Left lung (tissue), 4 donors: ENCODE measurements at regions not wholly inside any gene's neighbourhood (a gene's known extent, or its start where the extent isn't known, plus 50 kb on each side); places are given as distances from the start of the nearest gene placed in this dataset.

ENCODE experiments used
- ATAC-seq: fragments of 200-7000 bp; cut with Tn5 transposase; one replicate; pipeline ENCODE4 v1.9.1; 2020; ENCODE audit warnings: moderate library complexity
- DNase-seq, 4 donors: peaks; one replicate each; pipeline ENCODE4 v3.0.0-alpha.2; 2013 to 2020
- H3K27ac ChIP-seq, 2 donors: fragments of 200-600 bp; sonication (generic) in 1 of 2; one replicate each; pipeline versions ENCODE4 v1.5.0 to v1.8.0; 2020 to 2021
- H3K27me3 ChIP-seq, 2 donors: fragments of 200-600 bp; sonication (generic) in 1 of 2; one replicate each; pipeline versions ENCODE4 v1.5.0 to v1.8.0; 2020 to 2021
- H3K36me3 ChIP-seq, 2 donors: fragments of 200-600 bp; sonication (generic) in 1 of 2; one replicate each; pipeline versions ENCODE4 v1.5.0 to v1.8.0; 2020 to 2021
- H3K4me1 ChIP-seq, 2 donors: fragments of 200-600 bp; one replicate each; pipeline ENCODE4 v1.8.0; 2021
- H3K4me3 ChIP-seq, 2 donors: fragments of 200-600 bp; sonication (generic) in 1 of 2; one replicate each; pipeline versions ENCODE4 v1.5.0 to v1.8.0; 2020 to 2021; ENCODE audit warnings: mild to moderate bottlenecking in 1 of 2
- H3K9me3 ChIP-seq, 2 donors: fragments of 200-600 bp; sonication (generic) in 1 of 2; one replicate each; pipeline versions ENCODE4 v1.5.0 to v1.8.0; 2020 to 2021
- intact Hi-C, 2 donors: fragments of 100-400 bp; cut with DNase I; formaldehyde crosslinking; loops; one replicate each; pipeline versions ENCODE4 v1.11.2 to v1.14.2; 2022
- TF ChIP-seq, protein P1 (sequence below), 2 donors: fragments of 200-600 bp; sonication (generic) in 1 of 2; IDR thresholded peaks; one replicate each; pipeline versions ENCODE4 v1.5.0 to v1.8.0; 2021; ENCODE audit warnings: antibody characterized with exemption in 2 of 2
- donor health status: DM: no; HTN: yes; CAD: no.
- donor health status: DM: no; HTN: no; CAD: no.

DNA sequence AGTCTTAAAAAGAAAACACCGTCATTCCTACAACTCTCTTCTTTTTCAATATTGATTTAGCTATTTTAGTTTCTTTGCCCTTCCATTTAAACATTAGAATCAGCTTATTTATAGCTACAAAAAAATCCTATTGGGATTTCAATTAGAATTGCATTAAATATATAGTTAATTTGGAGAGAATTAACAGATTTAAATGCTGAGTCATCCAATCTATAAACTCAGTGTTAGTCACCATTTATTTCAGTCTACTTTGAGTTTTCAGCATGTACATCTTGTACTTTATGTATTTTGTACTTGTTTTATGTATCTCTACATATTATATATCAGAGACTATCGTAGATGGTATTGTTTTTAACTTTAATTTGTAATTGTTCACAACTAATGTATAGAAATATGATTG lies 460.0 kb downstream of the KCNH5 start:
- DNase-seq (no peak), ATAC-seq (no peak)
- H3K27me3 ChIP-seq = no peaks in the 10 kb centered on the region
- no peak overlapping the region for H3K27ac ChIP-seq
- peaks cover 0 to 7% of the 10 kb centered on the region in 2 donors for H3K9me3 ChIP-seq
- intact Hi-C loops = no loop called here
- H3K4me1 ChIP-seq = no peaks in the 10 kb centered on the region
- TF ChIP-seq, protein P1, sequence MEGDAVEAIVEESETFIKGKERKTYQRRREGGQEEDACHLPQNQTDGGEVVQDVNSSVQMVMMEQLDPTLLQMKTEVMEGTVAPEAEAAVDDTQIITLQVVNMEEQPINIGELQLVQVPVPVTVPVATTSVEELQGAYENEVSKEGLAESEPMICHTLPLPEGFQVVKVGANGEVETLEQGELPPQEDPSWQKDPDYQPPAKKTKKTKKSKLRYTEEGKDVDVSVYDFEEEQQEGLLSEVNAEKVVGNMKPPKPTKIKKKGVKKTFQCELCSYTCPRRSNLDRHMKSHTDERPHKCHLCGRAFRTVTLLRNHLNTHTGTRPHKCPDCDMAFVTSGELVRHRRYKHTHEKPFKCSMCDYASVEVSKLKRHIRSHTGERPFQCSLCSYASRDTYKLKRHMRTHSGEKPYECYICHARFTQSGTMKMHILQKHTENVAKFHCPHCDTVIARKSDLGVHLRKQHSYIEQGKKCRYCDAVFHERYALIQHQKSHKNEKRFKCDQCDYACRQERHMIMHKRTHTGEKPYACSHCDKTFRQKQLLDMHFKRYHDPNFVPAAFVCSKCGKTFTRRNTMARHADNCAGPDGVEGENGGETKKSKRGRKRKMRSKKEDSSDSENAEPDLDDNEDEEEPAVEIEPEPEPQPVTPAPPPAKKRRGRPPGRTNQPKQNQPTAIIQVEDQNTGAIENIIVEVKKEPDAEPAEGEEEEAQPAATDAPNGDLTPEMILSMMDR (IDR thresholded peaks at IDR 0.05) = no peak
- no peak overlapping the region for H3K4me3 ChIP-seq
- no peaks in the 10 kb centered on the region for H3K36me3 ChIP-seq

DNA sequence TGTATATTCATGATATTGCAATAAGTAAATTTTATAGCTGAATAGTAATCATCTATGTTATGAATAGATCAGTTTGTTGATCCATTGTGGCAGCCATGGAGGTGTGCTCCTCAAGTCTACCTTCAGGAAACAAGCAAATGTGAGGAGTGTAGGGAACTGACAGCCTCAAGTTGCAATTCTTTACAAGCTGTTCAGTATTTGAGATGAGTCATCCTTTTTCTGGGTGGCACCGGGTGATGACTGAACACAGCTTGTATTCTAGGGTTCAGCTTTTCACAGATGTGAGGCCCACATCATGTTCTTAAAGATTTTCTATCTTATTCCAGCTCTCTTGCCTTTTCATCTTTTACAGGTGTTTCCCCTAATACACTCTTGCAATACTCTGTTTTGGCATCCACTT lies 452.4 kb downstream of the KCNH5 start:
- Histone ChIP-seq H3K27me3 (no peaks in the 10 kb centered on the region), H3K36me3 (no peaks in the 10 kb centered on the region), H3K27ac (no peak overlapping the region), H3K4me3 (no peak overlapping the region), H3K4me1 (no peaks in the 10 kb centered on the region), H3K9me3 (peaks cover 0 to 24% of the 10 kb centered on the region in 2 donors)
- ATAC-seq (no peak), DNase-seq (no peak)
- TF ChIP-seq, protein P1 (IDR thresholded peaks at IDR 0.05) = no peak
- intact Hi-C loops = no loop called here

DNA sequence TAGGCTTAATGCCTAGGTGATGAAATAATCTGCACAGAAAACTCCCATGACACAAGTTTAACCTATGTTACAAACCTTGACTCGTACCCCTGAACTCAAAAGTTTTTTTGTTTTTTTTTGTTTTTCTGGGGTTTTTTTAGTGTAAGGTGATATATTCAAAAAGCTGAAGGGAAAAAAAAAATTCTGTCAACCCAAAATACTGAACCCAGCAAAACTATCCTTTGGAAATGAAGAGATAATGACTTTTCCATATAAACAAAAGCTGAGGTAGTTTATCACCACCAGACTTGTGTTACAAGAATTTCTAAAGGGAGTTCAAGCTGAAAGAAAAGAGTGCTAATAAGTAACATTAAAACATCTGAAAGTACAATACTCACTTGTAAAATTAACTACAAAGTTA lies 448.1 kb downstream of the KCNH5 start:
- Histone ChIP-seq H3K27ac (no peak overlapping the region), H3K36me3 (no peaks in the 10 kb centered on the region), H3K4me3 (no peak overlapping the region), H3K9me3 (peaks cover 0 to 36% of the 10 kb centered on the region in 2 donors), H3K27me3 (no peaks in the 10 kb centered on the region), H3K4me1 (no peaks in the 10 kb centered on the region)
- TF ChIP-seq, protein P1 (IDR thresholded peaks at IDR 0.05) = no peak
- DNase-seq (no peak), ATAC-seq (no peak)
- intact Hi-C loops = no loop called here

DNA sequence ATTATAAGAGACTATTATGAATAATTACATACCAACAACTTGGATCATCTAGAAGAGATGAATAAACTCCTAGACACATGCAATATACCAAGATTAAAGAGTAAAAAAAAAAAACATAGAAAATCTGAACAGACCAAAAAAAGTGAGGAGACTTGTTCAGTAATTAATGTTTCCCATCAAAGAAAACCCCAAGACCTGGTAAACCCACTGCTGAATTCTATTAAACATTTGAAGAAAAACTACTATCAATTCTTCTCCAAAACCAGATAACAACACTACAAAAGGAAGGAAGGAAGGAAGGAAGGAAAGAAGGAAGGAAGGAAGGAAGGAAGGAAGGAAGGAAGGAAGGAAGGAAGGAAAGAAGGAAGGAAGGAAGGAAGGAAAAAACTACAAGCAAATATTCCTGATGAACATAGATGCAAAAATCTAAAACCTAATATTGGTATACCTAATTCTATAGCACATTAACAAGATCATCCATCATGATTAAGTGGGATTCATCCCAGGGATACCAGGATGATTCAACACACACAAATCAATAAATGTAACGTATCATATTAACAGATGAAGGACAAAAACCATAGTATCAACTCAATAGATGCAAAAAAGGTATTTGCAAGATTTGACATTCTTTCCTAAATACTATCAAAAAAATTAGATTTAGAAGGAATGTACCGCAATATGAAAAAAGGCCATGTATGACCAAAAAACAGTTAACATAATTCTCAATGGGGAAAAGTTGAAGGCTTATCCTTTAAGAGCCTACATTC lies 445.5 kb downstream of the KCNH5 start:
- H3K36me3 ChIP-seq = no peaks in the 10 kb centered on the region
- no peaks in the 10 kb centered on the region for H3K27me3 ChIP-seq
- TF ChIP-seq, protein P1 (IDR thresholded peaks at IDR 0.05) = no peak
- ATAC-seq (no peak), DNase-seq (no peak)
- no peak overlapping the region for H3K27ac ChIP-seq
- peaks cover 0 to 36% of the 10 kb centered on the region in 2 donors for H3K9me3 ChIP-seq
- H3K4me1 ChIP-seq = no peaks in the 10 kb centered on the region
- H3K4me3 ChIP-seq = no peak overlapping the region
- intact Hi-C loops = no loop called here

DNA sequence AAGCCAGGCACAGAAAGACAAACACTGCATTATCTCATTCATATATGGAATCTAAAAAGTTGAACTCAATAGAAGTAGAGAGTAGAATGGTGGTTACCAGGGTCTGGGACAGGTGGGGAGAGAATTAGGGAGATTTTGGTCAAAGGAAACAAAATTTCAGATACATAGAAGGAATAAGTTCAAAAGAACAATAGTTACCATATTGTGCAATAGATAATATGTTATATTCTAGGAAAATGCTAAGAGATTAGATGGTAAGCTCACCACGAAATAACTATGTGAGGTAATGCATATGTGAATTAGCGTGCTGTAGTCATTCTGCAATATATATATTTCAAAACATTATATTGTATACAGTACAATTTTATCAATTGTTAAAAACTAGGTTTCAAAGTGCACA lies 442.5 kb downstream of the KCNH5 start:
- Histone ChIP-seq H3K9me3 (peaks cover 0 to 14% of the 10 kb centered on the region in 2 donors), H3K4me3 (no peak overlapping the region), H3K36me3 (no peaks in the 10 kb centered on the region), H3K27me3 (no peaks in the 10 kb centered on the region), H3K27ac (no peak overlapping the region), H3K4me1 (no peaks in the 10 kb centered on the region)
- no peak for DNase-seq
- no peak for ATAC-seq
- TF ChIP-seq, protein P1 (IDR thresholded peaks at IDR 0.05) = no peak
- intact Hi-C loops = no loop called here
